Gastrocnemius medialis (tissue), 4 donors: ENCODE measurements at regions not wholly inside any gene's neighbourhood (a gene's known extent, or its start where the extent isn't known, plus 50 kb on each side); places are given as distances from the start of the nearest gene placed in this dataset.

Source experiments
- ATAC-seq, 2 donors: fragments of 150-250 bp; one replicate each; pipeline ENCODE4 v1.9.1; 2016
- DNase-seq, 2 donors: peaks; one replicate each; pipeline ENCODE4 v3.0.0-alpha.2; 2019
- H3K27ac ChIP-seq, 4 donors: fragments of 200-600 bp; sonication (generic); 1 replicate in 1 of 4; 2 replicates in 3 of 4; pipeline ENCODE4 v1.5.1; 2016 to 2018; ENCODE audit warnings: mild to moderate bottlenecking in 2 of 4, moderate library complexity in 1 of 4
- H3K27me3 ChIP-seq, 3 donors: fragments of 200-600 bp; sonication (generic) in 2 of 3; 1 replicate in 1 of 3; 2 replicates in 2 of 3; pipeline versions ENCODE4 v1.5.1 to v1.6.0; 2016 to 2019; ENCODE audit warnings: mild to moderate bottlenecking in 1 of 3, moderate library complexity in 1 of 3
- H3K36me3 ChIP-seq, 2 donors: fragments of 200-600 bp; sonication (generic) in 1 of 2; one replicate each; pipeline ENCODE4 v1.5.1; 2017 to 2018
- H3K4me1 ChIP-seq, 2 donors: fragments of 200-600 bp; sonication (generic) in 1 of 2; one replicate each; pipeline ENCODE4 v1.5.1; 2016 to 2017; ENCODE audit warnings: mild to moderate bottlenecking in 2 of 2
- H3K4me3 ChIP-seq, 4 donors: fragments of 200-600 bp; sonication (generic) in 3 of 4; 1 replicate in 1 of 4; 2 replicates in 3 of 4; pipeline ENCODE4 v1.5.1; 2016 to 2019; ENCODE audit warnings: mild to moderate bottlenecking in 2 of 4
- H3K9me3 ChIP-seq, 3 donors: fragments of 200-600 bp; sonication (generic) in 2 of 3; 1 replicate in 1 of 3; 2 replicates in 2 of 3; pipeline ENCODE4 v1.5.1; 2016 to 2019
- CTCF ChIP-seq, 5 experiments: fragments of 450-650 bp in 3 of 5; fragments of 200-600 bp in 2 of 5; sonication (generic) in 2 of 5; IDR thresholded peaks in 4 of 5; conservative IDR thresholded peaks in 1 of 5; 1 replicate in 4 of 5; 2 replicates in 1 of 5; pipeline ENCODE4 v1.5.1; 2016 to 2019; ENCODE audit warnings: antibody characterized with exemption in 5 of 5, mild to moderate bottlenecking in 3 of 5, moderate library complexity in 3 of 5
- POLR2A ChIP-seq, 2 donors: fragments of 450-650 bp; IDR thresholded peaks; one replicate each; pipeline ENCODE4 v1.6.1; 2017; ENCODE audit warnings: antibody characterized with exemption in 2 of 2, mild to moderate bottlenecking in 2 of 2, moderate library complexity in 2 of 2
- in situ Hi-C, 4 donors: fragments of 200-750 bp; cut with MboI; loops; one replicate each; pipeline versions ENCODE4 v1.15.0 to v1.8.0; 2017; ENCODE audit warnings: low sequenced_read_pairs in 4 of 4
- intact Hi-C: fragments of 100-400 bp; cut with DNase I; formaldehyde crosslinking; loops from one replicate; pipeline ENCODE4 v1.15.1; 2023; ENCODE audit warnings: low total_unique reads

DNA sequence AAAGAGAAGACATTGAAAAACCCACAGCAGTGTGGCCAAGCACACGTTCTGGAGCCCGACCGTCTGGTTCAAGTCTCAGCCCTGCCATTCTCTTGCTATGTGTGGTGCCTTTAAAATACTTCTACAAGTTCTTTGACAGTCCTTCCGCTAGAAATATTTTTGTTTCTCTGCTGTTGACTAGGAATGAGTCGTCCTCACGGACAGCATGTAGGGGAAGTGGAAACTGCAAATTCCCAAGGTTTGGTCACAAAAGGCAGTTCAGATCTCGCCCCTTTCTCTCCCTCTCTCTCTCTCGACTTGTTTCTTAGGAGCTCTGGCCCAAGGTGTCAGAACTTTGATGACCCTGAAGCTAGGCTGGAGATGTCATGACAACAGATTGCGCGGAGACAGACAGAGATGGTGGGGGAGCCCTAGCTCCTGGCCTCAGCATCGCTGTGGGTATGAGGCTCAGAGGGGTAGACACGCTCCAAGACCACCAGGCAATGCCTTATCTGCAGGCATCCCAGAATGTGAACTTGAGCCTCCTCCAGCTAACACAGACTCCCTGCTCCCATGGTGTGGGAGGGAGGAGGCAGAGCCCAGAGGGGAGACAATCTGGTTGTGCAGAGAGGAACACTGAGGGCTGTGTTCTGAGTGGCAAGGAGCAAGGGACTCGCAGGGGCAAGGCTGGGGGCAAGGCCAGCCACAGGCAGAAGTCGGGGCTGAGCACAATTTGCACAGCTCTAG, 368.9 kb upstream of the SULF2 start:
- Histone ChIP-seq H3K4me3 (no peak overlapping the region), H3K9me3 (no peaks in the 10 kb centered on the region), H3K36me3 (no peaks in the 10 kb centered on the region), H3K4me1 (no peaks in the 10 kb centered on the region), H3K27me3 (no peaks in the 10 kb centered on the region), H3K27ac (no peak overlapping the region)
- intact Hi-C loops: no loop called here
- in situ Hi-C loops: no loop called here
- ATAC-seq (no peak), DNase-seq (no peak)
- TF ChIP-seq CTCF (IDR thresholded peaks at IDR 0.05 in 4 of 5, conservative IDR thresholded peaks at IDR 0.05 in 1 of 5) (no peak), POLR2A (IDR thresholded peaks at IDR 0.05) (no peak)

DNA sequence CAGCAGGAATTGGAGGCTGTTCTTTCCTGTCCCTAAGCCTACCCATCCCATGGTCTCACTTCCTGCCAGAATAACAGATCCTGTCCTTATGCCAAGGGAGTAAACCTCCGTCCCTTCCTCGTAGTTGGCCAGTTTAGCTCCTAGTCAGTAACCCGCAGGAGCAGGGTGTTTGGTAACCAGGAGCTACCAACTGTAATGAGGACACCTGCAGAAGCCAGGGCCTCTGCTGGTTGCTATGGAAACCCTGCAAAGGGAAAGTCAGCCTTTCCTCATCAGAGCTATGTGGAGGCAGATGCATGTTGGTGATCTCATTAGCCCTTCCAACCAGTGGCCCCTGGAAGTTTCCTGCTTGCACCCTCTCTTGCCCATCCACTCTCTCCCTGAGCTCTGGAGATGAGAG, 368.2 kb upstream of the SULF2 start:
- Histone ChIP-seq H3K27ac (no peak overlapping the region), H3K4me3 (no peak overlapping the region), H3K36me3 (no peaks in the 10 kb centered on the region), H3K27me3 (no peaks in the 10 kb centered on the region), H3K9me3 (no peaks in the 10 kb centered on the region), H3K4me1 (no peaks in the 10 kb centered on the region)
- TF ChIP-seq POLR2A (IDR thresholded peaks at IDR 0.05): no peak
- no peak for TF ChIP-seq CTCF (IDR thresholded peaks at IDR 0.05 in 4 of 5, conservative IDR thresholded peaks at IDR 0.05 in 1 of 5)
- ATAC-seq: no peak
- DNase-seq: no peak
- intact Hi-C loops: no loop called here
- in situ Hi-C loops: no loop called here

GRCh38 chr20:48153103-48153502, 367.8 kb upstream of the SULF2 start:
- Histone ChIP-seq H3K4me3 (no peak overlapping the region), H3K27me3 (no peaks in the 10 kb centered on the region), H3K36me3 (no peaks in the 10 kb centered on the region), H3K4me1 (no peaks in the 10 kb centered on the region), H3K9me3 (no peaks in the 10 kb centered on the region), H3K27ac (no peak overlapping the region)
- in situ Hi-C loops: no loop called here
- TF ChIP-seq POLR2A (IDR thresholded peaks at IDR 0.05): no peak
- no peak for TF ChIP-seq CTCF (IDR thresholded peaks at IDR 0.05 in 4 of 5, conservative IDR thresholded peaks at IDR 0.05 in 1 of 5)
- ATAC-seq (no peak), DNase-seq (no peak)
- intact Hi-C loops: no loop called here

DNA sequence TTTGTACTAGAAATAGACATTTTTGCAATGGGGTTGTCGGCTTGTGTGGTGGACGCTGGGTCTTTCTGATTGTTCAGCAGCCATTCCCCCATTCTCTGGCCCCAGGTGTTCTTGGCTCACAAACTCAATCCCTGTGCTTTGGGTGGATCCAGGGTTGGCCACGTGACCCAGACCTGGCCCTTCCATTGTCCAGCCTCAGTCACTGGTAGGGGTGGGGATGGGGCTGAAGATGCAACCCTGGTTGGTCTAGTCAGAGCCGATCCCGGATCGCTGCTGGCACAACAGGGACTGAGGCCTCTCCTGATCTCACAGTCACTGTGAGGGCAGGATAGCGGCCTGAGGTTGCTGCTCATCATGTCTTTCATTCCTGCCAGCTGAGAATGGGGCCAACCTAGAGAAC, 365.3 kb upstream of the SULF2 start:
- no peaks in the 10 kb centered on the region for H3K36me3 ChIP-seq
- no peaks in the 10 kb centered on the region for H3K4me1 ChIP-seq
- DNase-seq (no peak), ATAC-seq (no peak)
- no peak overlapping the region for H3K4me3 ChIP-seq
- in situ Hi-C loops: no loop called here
- intact Hi-C loops: no loop called here
- TF ChIP-seq CTCF (IDR thresholded peaks at IDR 0.05 in 4 of 5, conservative IDR thresholded peaks at IDR 0.05 in 1 of 5): no peak
- no peak for TF ChIP-seq POLR2A (IDR thresholded peaks at IDR 0.05)
- no peak overlapping the region for H3K27ac ChIP-seq
- H3K9me3 ChIP-seq: no peaks in the 10 kb centered on the region
- peaks cover 0 to 3% (median 0%) of the 10 kb centered on the region in 3 donors for H3K27me3 ChIP-seq

- in situ Hi-C loops: no loop called here
- no peak for TF ChIP-seq POLR2A (IDR thresholded peaks at IDR 0.05)
- TF ChIP-seq CTCF (IDR thresholded peaks at IDR 0.05 in 4 of 5, conservative IDR thresholded peaks at IDR 0.05 in 1 of 5): no peak
- Histone ChIP-seq H3K27ac (no peak overlapping the region), H3K4me1 (no peaks in the 10 kb centered on the region), H3K9me3 (no peaks in the 10 kb centered on the region), H3K36me3 (no peaks in the 10 kb centered on the region), H3K4me3 (no peak overlapping the region), H3K27me3 (peaks cover 0 to 3% (median 0%) of the 10 kb centered on the region in 3 donors)
- no peak for ATAC-seq
- DNase-seq: no peak
- intact Hi-C loops: no loop called here
Measured at GRCh38 chr20:48149902-48150301, 364.6 kb upstream of the SULF2 start.
